ENCODE measurements at regions not wholly inside any gene's neighbourhood (a gene's known extent, or its start where the extent isn't known, plus 50 kb on each side); places are given as distances from the start of the nearest gene placed in this dataset.

DNA sequence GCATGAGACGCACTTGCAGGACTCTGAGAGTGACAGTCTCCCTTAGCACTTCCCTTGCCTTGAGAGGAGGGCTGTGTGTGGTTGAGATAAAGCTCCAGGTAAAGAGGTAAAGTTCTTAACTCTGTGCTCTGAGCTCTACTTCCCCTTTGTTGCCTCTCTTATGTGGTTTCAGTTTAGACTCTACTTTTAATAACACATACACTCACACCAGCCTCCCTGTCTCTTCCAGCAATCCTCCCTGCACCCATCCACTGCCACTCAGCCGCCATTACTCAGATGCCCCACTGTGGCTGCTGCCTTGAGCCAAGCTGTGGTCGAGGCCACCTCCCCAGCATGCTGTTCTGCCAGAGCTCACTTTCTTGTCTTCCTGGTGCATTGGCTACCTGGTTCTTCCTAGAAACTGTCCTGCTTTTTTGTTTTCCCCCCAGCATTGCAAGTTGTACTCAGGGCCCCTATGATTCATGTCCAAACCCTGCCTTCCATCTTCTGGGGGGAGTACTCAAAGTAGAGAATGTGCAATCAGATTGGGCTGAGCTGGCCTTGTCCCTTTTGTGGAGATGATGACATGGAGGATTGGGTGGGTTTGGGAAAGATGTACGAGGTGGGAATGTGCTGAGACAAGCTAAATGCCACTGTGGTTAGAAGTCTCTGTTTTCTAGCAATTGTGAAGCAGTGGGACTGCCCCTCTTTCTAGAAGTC, 115.5 kb upstream of the PARP11 start:
- H3K36me3 ChIP-seq (replicated peaks in 1 of 2; ENCODE audit: control insufficient read depth in 1 of 2, insufficient read depth in 2 of 2, low read length in 1 of 2), result no peaks in the 10 kb centered on the region
- H3K9me2 ChIP-seq, result no peaks in the 10 kb centered on the region
- H3F3A ChIP-seq (replicated peaks; ENCODE audit: insufficient read depth), result no peaks in the 10 kb centered on the region
- TF ChIP-seq CHD2 (IDR thresholded peaks at IDR 0.05; ENCODE audit: low read length, partially characterized antibody) (no peak), FOXJ3 (CRISPR knock-in tag; IDR thresholded peaks at IDR 0.05) (no peak), EZH2phosphoT487 (IDR thresholded peaks at IDR 0.05; ENCODE audit: borderline replicate concordance, low read depth) (no peak), YY1 (IDR thresholded peaks at IDR 0.05; ENCODE audit: low read depth) (no peak), SMC3 (IDR thresholded peaks at IDR 0.05; ENCODE audit: low read depth, low read length) (no peak), SIN3A (IDR thresholded peaks at IDR 0.05; ENCODE audit: borderline replicate concordance, low read depth, low read length) (no peak), RAD21 (IDR thresholded peaks at IDR 0.05; ENCODE audit: low read length) (no peak), TAF1 (IDR thresholded peaks at IDR 0.05; ENCODE audit: borderline replicate concordance, low read depth, low read length) (no peak), RFX5 (IDR thresholded peaks at IDR 0.05; ENCODE audit: low read length) (no peak), GABPA (IDR thresholded peaks at IDR 0.05; ENCODE audit: low read depth) (no peak)
- TF ChIP-seq, protein P1, sequence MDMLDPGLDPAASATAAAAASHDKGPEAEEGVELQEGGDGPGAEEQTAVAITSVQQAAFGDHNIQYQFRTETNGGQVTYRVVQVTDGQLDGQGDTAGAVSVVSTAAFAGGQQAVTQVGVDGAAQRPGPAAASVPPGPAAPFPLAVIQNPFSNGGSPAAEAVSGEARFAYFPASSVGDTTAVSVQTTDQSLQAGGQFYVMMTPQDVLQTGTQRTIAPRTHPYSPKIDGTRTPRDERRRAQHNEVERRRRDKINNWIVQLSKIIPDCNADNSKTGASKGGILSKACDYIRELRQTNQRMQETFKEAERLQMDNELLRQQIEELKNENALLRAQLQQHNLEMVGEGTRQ (IDR thresholded peaks at IDR 0.05; ENCODE audit: borderline replicate concordance, low read depth, low read length), result no peak
- TF ChIP-seq, protein P2, sequence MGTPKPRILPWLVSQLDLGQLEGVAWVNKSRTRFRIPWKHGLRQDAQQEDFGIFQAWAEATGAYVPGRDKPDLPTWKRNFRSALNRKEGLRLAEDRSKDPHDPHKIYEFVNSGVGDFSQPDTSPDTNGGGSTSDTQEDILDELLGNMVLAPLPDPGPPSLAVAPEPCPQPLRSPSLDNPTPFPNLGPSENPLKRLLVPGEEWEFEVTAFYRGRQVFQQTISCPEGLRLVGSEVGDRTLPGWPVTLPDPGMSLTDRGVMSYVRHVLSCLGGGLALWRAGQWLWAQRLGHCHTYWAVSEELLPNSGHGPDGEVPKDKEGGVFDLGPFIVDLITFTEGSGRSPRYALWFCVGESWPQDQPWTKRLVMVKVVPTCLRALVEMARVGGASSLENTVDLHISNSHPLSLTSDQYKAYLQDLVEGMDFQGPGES (IDR thresholded peaks at IDR 0.05; ENCODE audit: low read depth, low read length), result no peak
- H3K4me2 ChIP-seq, result no peak overlapping the region
- ChIA-PET CTCF (interaction anchor here (1.3 to 4.0 kb wide), 2 partner anchors 50 to 288 kb away, joined by 3 to 14 read pairs; no protein-coding TSS in a partner anchor), POLR2A (no interaction called here)
- H3K9me3 ChIP-seq, result no peaks in the 10 kb centered on the region
- H3K4me3 ChIP-seq (ENCODE audit: low read depth in 2 of 2, low read length in 1 of 2), result no peak overlapping the region
- no peaks in the 10 kb centered on the region for H3K4me1 ChIP-seq (ENCODE audit: control insufficient read depth in 1 of 2, insufficient read depth in 2 of 2, low read depth in 1 of 2, low read length in 1 of 2)
- no peak overlapping the region for H2AFZ ChIP-seq (ENCODE audit: low read depth)
- H3K27me3 ChIP-seq (ENCODE audit: insufficient read depth), result peaks cover 47% of the 10 kb centered on the region
- no peaks in the 10 kb centered on the region for H4K20me1 ChIP-seq (ENCODE audit: insufficient read depth)
- H3K79me2 ChIP-seq (ENCODE audit: insufficient read depth), result no peaks in the 10 kb centered on the region
- H3K27ac ChIP-seq (ENCODE audit: low read depth in 2 of 2, low read length in 1 of 2), result no peak overlapping the region
- no peak overlapping the region for H3K9ac ChIP-seq
- 2% methylated on average over 4 of the region's 4 CpGs for WGBS (ENCODE audit: low lambda C conversion rate)
- no peak for DNase-seq

DNA sequence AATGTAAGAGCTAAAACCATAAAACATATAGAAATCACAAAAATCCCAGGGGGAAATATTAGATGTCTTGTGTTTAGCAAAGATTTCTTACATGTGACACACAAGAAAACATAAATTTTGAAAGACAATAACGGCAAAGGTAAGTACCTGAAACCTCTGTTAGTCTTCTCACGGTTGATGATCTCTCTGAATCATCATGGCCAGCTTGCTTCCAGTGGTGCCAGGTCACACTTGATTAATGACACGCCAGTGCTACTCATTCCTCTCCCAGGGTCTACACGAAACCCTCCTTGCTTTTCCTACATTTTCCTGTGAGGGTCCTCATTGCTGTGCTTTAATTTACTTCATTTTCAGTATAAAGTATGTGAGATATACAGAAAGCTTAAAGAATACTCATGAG, 114.4 kb upstream of the PARP11 start:
- H3K27ac ChIP-seq (ENCODE audit: low read depth in 2 of 2, low read length in 1 of 2), result no peak overlapping the region
- no peaks in the 10 kb centered on the region for H3K79me2 ChIP-seq (ENCODE audit: insufficient read depth)
- no peak overlapping the region for H3K4me3 ChIP-seq (ENCODE audit: low read depth in 2 of 2, low read length in 1 of 2)
- no peaks in the 10 kb centered on the region for H3K9me3 ChIP-seq
- ChIA-PET POLR2A (no interaction called here), CTCF (interaction anchor here (1.6 kb wide), 1 partner anchor 9 kb away, joined by 4 read pairs; no protein-coding TSS in a partner anchor)
- no peak for DNase-seq
- no peak for TF ChIP-seq RCOR1 (IDR thresholded peaks at IDR 0.05; ENCODE audit: low read length)
- no peak for TF ChIP-seq NRF1 (IDR thresholded peaks at IDR 0.05; ENCODE audit: low read depth, low read length)
- TF ChIP-seq JUND (IDR thresholded peaks at IDR 0.05), result no peak
- no peak for TF ChIP-seq FOSL2 (IDR thresholded peaks at IDR 0.05; ENCODE audit: borderline replicate concordance, low read depth)
- no peak for TF ChIP-seq GABPA (IDR thresholded peaks at IDR 0.05; ENCODE audit: low read depth)
- TF ChIP-seq EP300 (IDR thresholded peaks at IDR 0.05; ENCODE audit: borderline replicate concordance in 1 of 2, low read depth in 1 of 2, low read length in 1 of 2), result no peak
- TF ChIP-seq, protein P2 (IDR thresholded peaks at IDR 0.05; ENCODE audit: low read depth, low read length), result no peak
- no peaks in the 10 kb centered on the region for H3K4me1 ChIP-seq (ENCODE audit: control insufficient read depth in 1 of 2, insufficient read depth in 2 of 2, low read depth in 1 of 2, low read length in 1 of 2)
- H3K4me2 ChIP-seq, result no peak overlapping the region
- H2AFZ ChIP-seq (ENCODE audit: low read depth), result no peak overlapping the region
- H3K9me2 ChIP-seq, result no peaks in the 10 kb centered on the region
- no peaks in the 10 kb centered on the region for H3F3A ChIP-seq (replicated peaks; ENCODE audit: insufficient read depth)
- H4K20me1 ChIP-seq (ENCODE audit: insufficient read depth), result no peaks in the 10 kb centered on the region
- 3% methylated on average over 4 of the region's 4 CpGs for whole genome bisulfite sequencing (ENCODE audit: low lambda C conversion rate)
- H3K27me3 ChIP-seq (ENCODE audit: insufficient read depth), result peaks cover 36% of the 10 kb centered on the region
- H3K36me3 ChIP-seq (replicated peaks in 1 of 2; ENCODE audit: control insufficient read depth in 1 of 2, insufficient read depth in 2 of 2, low read length in 1 of 2), result no peaks in the 10 kb centered on the region
- H3K9ac ChIP-seq, result no peak overlapping the region
